GM21423 (cell line): ENCODE measurements at regions not wholly inside any gene's neighbourhood (a gene's known extent, or its start where the extent isn't known, plus 50 kb on each side); places are given as distances from the start of the nearest gene placed in this dataset.
"Not testable (repeated sequence)": the region's sequence is repeated elsewhere in the genome, so short reads cannot be mapped to it uniquely, and the experiment has no call there.

Source experiments
- ATAC-seq: cut with Tn5 transposase; IDR thresholded peaks from one replicate; pipeline ENCODE4 v1.9.1; 2021; ENCODE audit warnings: mild to moderate bottlenecking, moderate library complexity; ENCODE audit not compliant: unreplicated experiment

DNA sequence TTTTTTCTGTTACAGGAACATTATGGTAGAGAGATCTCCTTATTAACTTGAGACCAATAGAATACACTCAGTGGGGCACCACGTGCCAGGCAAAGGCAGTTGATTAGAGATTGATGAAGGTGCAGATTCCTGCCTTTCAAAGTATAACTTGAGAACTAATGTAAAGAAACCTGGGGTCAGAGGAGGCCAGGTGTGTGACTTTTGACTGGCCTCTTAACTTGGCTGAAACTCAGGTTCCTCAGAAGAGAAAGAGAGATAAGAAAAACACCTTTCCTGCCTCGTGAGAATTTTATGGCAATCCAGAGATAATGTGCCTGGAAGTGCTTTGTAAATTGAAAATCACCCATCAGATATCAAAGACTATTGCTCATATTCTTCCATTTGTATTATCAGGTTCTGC lies 110.7 kb upstream of the GZMB start:
- ATAC-seq = no peak

DNA sequence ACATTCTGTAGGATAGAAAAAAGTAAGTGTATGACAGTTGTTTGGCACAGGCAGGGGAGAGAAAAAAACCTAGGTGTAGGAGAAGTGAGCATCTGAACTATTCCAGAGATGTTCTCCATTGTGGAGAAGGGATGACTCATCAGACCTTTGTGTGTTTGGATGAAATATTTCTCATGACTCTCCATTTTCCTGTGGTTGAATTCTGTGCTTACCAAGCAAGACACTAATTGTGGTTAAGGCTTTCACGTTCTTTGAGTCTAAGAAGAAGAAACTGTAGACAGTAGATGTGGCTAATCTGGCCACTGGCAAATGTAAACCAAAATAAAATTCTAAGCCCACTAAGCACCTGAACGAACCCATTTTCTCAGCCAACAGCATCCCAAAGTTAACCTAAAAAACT lies 107.9 kb upstream of the GZMB start:
- no peak for ATAC-seq

DNA sequence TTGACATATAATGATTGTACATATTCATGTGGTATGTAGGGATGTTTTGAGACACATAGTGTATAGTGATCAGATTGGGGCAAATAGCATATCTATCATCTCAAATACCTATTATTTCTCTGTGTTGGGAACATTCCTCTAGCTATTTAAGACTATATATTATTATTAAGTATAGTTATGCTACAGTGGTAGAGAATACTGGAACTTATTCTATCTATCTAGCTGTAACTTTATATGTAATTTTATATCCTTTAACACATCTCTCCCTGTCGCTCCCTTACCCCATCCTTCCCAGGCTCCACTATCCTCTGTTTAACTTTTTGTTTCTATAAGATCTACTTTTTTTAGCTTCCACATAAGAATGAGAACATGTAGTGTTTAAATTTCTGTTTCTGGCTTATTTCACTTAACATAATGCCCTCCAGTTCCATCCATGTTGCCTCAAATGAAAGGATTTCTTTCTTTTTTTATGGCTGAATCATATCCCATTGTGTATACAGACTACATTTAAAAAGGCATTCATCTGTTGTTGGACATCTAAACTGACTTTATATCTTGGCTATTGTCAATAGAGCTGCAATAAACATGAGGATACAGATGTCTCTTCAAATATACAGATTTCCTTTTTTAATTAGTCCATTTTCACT lies 102.1 kb upstream of the GZMB start:
- ATAC-seq = no peak

GRCh38 chr14:24734917-24735500 lies 101.0 kb upstream of the GZMB start:
- ATAC-seq = no peak

GRCh38 chr14:24726480-24726879 lies 92.5 kb upstream of the GZMB start:
- ATAC-seq = no peak

DNA sequence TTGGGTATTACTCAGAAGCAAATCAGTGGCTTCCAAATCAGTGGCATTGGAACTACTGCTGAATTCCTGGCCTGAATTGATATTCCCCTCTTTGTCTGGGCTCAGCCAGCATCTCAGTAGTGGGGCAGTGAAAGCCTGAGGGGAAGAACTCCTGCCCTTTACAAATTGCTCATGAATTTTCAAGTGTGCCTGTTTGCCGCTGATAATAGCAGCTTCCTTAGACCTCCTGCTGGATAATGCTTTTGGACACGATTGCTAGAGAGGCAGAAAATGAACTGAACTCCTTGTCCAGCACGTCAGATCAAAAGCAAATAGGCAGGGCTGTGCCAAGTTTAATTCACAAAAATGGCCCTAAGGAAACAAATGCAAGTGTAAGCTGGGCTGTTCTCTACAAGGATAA lies 91.3 kb upstream of the GZMB start:
- no peak for ATAC-seq

DNA sequence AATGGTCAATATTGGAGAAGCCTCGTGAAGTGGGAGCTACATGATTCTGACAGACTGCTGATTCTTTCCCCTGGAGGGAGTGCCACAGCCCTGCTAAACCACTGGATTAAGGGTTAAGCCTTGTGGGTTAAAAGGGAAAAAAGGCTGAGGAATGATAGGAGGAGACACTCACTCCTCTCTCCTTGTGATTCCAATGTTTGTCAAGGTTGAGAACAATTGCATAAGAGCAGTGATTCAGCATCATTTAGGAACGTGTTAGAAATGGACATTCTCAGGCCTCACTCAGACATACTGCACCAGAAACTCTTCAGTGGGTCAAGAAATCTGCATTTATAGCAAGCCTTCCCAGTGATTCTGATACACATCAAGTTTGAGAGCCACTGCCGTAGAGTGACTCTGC lies 87.8 kb upstream of the GZMB start:
- no peak for ATAC-seq

DNA sequence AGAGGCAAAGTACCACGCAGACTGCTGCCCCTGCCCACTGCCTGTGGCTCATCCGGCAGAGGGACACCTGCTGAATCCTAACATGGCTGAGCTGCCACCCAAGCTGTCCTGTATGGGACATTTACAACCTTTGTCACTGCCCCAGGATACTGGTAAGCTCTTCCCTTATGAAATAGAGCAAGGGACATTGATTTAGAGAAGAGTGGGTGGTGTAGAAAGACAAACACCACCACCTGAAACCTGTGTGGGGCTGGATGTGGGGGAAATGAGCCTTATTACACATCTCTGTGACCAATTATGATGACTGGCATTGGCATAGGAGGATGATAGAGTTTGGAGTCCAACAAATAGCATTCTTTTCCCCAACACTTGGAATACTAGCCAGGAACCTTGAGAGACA lies 81.2 kb upstream of the GZMB start:
- no peak for ATAC-seq

GRCh38 chr14:24713404-24713803 lies 79.4 kb upstream of the GZMB start:
- peak; percentile 64 for ATAC-seq

DNA sequence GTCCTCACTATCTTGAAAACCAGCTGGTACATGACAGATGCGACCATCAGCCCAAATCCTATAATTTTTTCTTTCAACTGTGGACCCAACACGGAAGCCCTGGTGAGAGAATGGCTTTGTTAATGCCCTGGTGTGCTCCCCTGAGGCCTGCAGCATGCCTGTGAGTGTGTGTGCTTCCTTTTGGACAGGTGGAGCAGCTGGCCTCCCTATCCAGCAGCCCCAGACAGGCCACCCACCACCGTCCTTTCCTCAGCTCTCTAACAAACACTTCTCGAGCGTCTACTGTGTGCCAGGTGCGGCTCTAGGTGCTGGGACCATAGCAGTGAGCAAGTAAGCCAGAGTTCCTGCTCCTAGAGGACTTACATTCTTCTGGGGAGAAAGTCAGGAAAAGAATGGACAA lies 78.9 kb upstream of the GZMB start:
- ATAC-seq = no peak

- ATAC-seq = no peak
Observed at GRCh38 chr14:24712374-24712773, 78.4 kb upstream of the GZMB start.

- peak; percentile 31 for ATAC-seq
Observed at GRCh38 chr14:24710403-24711112, 76.6 kb upstream of the GZMB start.

DNA sequence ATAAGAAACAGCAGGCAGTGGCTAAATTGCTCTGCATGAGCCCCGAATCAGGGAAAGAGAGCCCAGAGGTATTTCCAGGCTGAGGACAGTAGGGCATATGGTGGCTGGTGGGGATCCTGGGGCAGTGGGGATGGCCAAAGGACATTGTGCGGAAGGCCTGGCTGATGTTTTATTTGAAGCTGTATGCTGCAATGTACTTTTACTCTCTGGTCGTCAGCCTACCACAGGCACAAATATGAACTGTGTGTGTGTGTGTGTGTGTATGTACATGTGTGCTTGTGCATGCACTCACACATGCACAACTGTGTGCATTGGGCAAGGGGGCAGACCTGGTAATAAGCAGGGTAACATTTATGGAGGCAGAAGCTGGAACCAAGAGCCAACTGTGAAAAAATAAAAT lies 74.7 kb upstream of the GZMB start:
- no peak for ATAC-seq

- no peak for ATAC-seq
Observed at GRCh38 chr14:24706351-24706750, 72.4 kb upstream of the GZMB start.

DNA sequence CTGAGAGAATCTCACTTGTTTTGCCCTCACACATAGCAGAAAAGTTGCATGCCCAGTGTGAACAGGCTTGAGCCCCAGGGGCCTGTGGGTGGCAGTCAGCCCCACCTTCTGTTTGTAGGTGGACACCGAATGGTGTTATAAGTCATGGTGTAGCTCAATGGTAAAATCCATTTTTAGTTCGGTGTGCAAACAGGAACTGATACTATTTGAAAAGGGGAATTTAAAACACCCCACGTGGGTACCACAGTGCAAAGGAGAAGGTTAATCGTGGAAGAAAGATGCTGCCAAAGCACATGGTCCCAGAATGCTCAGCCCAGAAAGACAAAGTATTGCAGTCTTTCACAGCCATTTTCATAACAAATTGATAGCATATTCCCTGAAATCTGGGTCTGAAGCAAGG lies 71.8 kb upstream of the GZMB start:
- ATAC-seq = peak; percentile 86

GRCh38 chr14:24701062-24701461 lies 67.1 kb upstream of the GZMB start:
- ATAC-seq = no peak

GRCh38 chr14:24700511-24700910 lies 66.5 kb upstream of the GZMB start:
- ATAC-seq = no peak

GRCh38 chr14:24699052-24699451 lies 65.1 kb upstream of the GZMB start:
- ATAC-seq = peak; percentile 64

DNA sequence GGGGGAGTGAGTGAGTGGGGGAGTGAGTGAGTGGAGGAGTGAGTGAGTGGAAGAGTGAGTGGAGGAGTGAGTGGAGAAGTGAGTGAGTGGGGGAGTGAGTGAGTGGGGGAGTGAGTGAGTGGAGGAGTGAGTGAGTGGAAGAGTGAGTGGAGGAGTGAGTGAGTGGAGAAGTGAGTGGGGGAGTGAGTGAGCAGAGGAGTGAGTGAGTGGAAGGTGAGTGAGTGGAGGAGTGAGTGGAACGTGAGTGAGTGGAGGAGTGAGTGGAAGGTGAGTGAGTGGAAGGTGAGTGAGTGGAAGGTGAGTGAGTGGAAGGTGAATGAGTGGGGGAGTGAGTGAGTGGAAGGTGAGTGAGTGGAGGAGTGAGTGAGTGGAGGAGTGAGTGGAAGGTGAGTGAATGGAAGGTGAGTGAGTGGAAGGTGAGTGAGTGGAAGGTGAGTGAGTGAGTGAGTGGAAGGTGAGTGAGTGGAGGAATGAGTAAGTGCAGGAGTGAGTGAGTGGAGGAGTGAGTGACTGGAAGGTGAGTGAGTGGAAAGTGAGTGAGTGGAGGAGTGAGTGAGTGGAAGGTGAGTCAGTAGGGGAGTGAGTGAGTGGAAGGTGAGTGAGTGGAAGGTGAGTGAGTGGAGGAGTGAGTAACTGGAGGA lies 62.4 kb upstream of the GZMB start:
- not testable (repeated sequence) for ATAC-seq

DNA sequence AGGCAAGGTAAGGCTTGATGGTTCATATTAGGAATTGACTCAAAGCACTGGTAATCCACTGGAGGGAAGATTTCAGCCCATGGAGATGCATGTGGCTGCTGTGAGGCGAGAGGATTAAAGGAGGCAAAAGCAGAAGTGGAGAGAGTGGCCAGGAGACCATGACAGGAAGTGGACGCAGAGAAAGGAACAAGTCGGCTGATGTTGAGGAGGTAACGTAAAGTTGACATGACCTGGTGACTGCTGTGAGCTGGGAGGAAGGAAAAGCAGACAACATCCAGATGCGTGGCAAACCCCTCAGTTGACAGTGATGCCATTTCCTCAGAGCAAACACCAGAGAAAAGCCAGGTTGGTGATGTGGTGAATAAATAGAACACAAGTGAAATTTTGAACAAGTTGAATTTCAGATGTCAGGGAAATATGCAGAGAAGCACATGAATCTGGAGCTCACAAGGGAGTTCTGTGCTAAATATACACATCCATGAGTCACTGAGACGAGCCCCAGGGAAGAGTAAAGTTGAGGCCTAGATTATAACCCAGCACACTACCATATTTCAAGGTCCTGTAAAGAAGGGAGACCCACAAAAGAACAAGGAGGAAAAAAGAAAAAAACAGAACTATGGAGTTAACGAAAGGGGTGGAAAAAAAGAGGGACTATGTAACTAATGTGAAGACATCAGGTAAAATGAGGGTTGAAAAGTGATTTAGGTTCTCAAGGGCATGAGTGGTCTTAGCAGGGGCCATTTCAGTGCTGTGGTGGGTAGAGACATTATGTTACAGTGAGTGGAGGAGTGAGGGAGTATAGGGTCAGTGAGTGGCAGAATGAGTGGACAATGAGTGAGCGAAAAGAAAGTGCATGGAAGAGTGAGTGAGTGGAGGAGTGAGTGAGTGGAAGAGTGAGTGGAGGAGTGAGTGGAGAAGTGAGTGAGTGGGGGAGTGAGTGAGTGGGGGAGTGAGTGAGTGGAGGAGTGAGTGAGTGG lies 61.6 kb upstream of the GZMB start:
- ATAC-seq = peak; percentile 57

GRCh38 chr14:24694680-24695079 lies 60.7 kb upstream of the GZMB start:
- ATAC-seq = no peak
